AG04449 (cell line): ENCODE measurements at regions not wholly inside any gene's neighbourhood (a gene's known extent, or its start where the extent isn't known, plus 50 kb on each side); places are given as distances from the start of the nearest gene placed in this dataset.

ENCODE experiments used
- CTCF ChIA-PET: fragments of 350-600 bp; formaldehyde crosslinking; extraction: SDS; loops from one replicate; lab custom pipeline; 2021; ENCODE audit warnings: antibody characterized with exemption; lab: Yijun Ruan, JAX
- POLR2A ChIA-PET: fragments of 400-600, 350-600 bp; formaldehyde crosslinking; extraction: SDS; loops from one replicate; lab custom pipeline; 2020; ENCODE audit warnings: antibody characterized with exemption, inconsistent platforms; lab: Yijun Ruan, JAX
- DNase-seq: peaks from one replicate; pipeline ENCODE4 v3.0.0-alpha.2; 2010; ENCODE audit warnings: low read depth, low spot score
- H3K4me3 ChIP-seq: 2 replicates; pipeline ENCODE4 v1.5.1; 2011; ENCODE audit warnings: low read depth, mild to moderate bottlenecking, control low read depth, low read length
- CTCF ChIP-seq: IDR thresholded peaks from one replicate; pipeline ENCODE4 v1.5.1; 2011; ENCODE audit warnings: mild to moderate bottlenecking, moderate library complexity, low read length, control low read depth, inconsistent platforms; ENCODE audit not compliant: insufficient read depth; ENCODE audit errors: missing control alignments

GRCh38 chr4:3818371-3818770 is 52.2 kb downstream of the ADRA2C start:
- CTCF ChIA-PET, result no interaction called here

DNA sequence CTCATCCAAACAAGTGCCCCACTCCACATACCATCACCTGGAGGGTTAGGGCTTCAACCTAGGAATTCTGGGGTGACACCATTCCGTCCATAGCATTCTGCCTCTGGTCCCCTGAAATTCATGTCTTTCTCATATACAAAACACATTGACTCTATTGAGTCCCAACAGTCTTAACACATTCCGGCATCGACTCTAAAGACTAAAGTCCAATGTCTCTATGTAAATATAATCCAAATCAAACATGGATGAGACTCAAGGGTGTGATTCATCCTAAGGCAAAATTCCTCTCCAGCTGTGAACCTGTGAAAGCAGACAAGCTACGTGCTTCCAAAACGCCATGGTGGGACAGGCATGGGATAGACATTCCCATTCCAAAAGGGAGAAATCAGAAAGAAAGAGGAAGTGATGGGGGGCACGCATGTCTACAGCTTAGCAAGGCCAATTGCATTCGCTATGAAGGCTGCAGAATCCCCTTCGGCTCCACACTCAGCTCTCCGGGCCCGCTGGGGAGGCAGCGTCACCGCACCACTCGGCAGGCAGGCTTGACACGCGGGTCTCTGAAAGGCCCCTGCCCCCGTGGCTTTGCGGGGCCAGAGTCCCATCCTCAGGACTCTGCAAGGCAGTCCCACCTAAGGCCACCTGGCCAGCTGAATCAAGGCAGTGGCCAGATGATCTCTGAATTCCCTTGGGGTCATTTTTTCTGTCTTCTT is 53.2 kb downstream of the ADRA2C start:
- H3K4me3 ChIP-seq, result no peak overlapping the region
- POLR2A ChIA-PET, result no interaction called here
- CTCF ChIA-PET, result no interaction called here
- no peak for DNase-seq
- TF ChIP-seq CTCF, result no peak

More at GRCh38 chr4:3818371-3818770, 52.2 kb downstream of the ADRA2C start:
- no peak for DNase-seq
- POLR2A ChIA-PET, result no interaction called here
- no peak for TF ChIP-seq CTCF
- no peak overlapping the region for H3K4me3 ChIP-seq

DNA sequence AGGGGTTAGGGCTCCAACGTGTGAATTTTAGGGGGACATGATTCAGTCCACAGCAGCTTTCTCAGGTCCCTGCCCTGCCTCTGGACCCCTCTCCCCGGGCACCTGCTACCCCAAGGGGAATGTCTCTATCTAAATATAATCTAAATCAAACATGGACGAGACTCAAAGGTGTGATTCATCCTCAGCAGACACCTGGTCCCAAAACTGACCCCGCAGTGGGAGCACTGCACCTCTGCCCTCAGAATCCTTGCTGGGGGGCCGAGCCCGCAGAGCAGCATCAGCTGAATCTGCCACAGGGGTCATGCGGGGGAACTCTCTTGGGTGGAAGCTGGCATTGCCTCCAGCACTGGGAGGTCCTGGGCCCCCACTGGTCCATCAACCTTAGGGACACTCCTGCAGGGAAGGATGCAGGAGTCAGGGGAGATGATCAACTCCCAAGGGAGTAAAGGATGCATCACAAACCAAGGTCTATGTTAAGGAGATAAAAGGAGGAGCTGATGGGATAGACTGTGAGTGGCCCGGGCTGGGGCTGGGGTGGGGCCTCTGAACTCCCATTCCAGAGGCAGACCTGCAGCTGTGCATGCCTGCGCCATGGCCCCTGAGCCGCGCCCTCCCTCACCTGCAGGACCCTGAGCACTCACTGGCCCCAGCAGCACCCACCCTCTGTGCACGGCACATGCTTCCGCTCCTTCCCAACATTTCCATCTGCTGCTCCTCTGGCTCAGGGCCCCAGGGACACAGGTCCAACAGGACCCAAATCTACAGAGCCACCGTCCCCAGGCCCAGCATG is 54.0 kb downstream of the ADRA2C start:
- no peak overlapping the region for H3K4me3 ChIP-seq
- DNase-seq, result no peak
- TF ChIP-seq CTCF, result no peak
- CTCF ChIA-PET, result no interaction called here
- POLR2A ChIA-PET, result no interaction called here

- H3K4me3 ChIP-seq, result no peak overlapping the region
- TF ChIP-seq CTCF, result no peak
- ChIA-PET CTCF (no interaction called here), POLR2A (no interaction called here)
- no peak for DNase-seq
These were observed 54.8 kb downstream of the ADRA2C start for GRCh38 chr4:3820806-3821579.

GRCh38 chr4:3821580-3822229 is 55.5 kb downstream of the ADRA2C start:
- POLR2A ChIA-PET, result no interaction called here
- CTCF ChIA-PET, result no interaction called here
- DNase-seq, result no peak
- no peak overlapping the region for H3K4me3 ChIP-seq
- TF ChIP-seq CTCF, result no peak
